Activated naive CD4-positive, alpha-beta T cell treated with anti-CD3 and anti-CD28 coated beads, Interleukin-2, amount 10 ng/mL, durations not matched to agents 7 days and 5 days (primary cell): ENCODE measurements at regions not wholly inside any gene's neighbourhood (a gene's known extent, or its start where the extent isn't known, plus 50 kb on each side); places are given as distances from the start of the nearest gene placed in this dataset.
"Not testable (repeated sequence)": the region's sequence is repeated elsewhere in the genome, so short reads cannot be mapped to it uniquely, and the experiment has no call there.

Source experiments
- CTCF ChIA-PET: fragments of 350-600 bp; sonication (Branson Sonifier 250); formaldehyde crosslinking; loops from one replicate; lab custom pipeline; 2021; ENCODE audit warnings: antibody characterized with exemption; lab: Charles Lee
- DNase-seq: peaks from one replicate; pipeline ENCODE4 v3.0.0-alpha.2; 2020
- H3K27ac Mint-ChIP-seq: one replicate; pipeline ENCODE4 v1.8.0; 2021; ENCODE audit warnings: mild to moderate bottlenecking, moderate library complexity, mixed read lengths
- H3K27me3 Mint-ChIP-seq: one replicate; pipeline ENCODE4 v1.8.0; 2021; ENCODE audit warnings: mild to moderate bottlenecking, mixed read lengths
- H3K36me3 Mint-ChIP-seq: one replicate; pipeline ENCODE4 v1.8.0; 2021; ENCODE audit warnings: mixed read lengths
- H3K4me1 Mint-ChIP-seq: one replicate; pipeline ENCODE4 v1.8.0; 2021; ENCODE audit warnings: mixed read lengths
- H3K4me3 Mint-ChIP-seq: one replicate; pipeline ENCODE4 v1.8.0; 2021; ENCODE audit warnings: mild to moderate bottlenecking, moderate library complexity, mixed read lengths
- H3K9me3 Mint-ChIP-seq: one replicate; pipeline ENCODE4 v1.8.0; 2021; ENCODE audit warnings: mixed read lengths

GRCh38 chr18:78271790-78272189 lies 707.8 kb upstream of the SALL3 start:
- CTCF ChIA-PET: no interaction called here
- DNase-seq: no peak
- Mint-ChIP-seq H3K27ac (no peak overlapping the region), H3K27me3 (no peaks in the 10 kb centered on the region), H3K4me1 (no peaks in the 10 kb centered on the region), H3K4me3 (no peak overlapping the region), H3K9me3 (peaks cover 18% of the 10 kb centered on the region), H3K36me3 (no peaks in the 10 kb centered on the region)

DNA sequence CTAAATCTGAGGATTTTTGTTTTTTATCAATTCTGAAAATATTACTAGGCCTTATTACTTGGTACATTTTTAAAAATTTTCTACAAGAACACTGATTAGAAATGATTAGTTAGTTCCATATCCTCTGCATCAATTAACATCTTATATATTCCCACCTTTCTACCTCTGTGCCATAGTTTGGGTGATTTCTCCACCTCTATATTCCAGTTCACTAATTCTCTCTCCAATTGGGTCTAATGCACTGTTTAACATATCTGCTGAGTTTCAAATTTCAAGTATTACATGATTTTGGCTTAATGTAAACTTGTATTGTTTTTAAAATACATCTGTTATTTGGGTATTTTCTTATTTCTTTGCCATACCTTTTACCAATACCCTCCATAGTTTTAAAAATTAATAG lies 705.7 kb upstream of the SALL3 start:
- H3K4me3 Mint-ChIP-seq: no peak overlapping the region
- H3K4me1 Mint-ChIP-seq: no peaks in the 10 kb centered on the region
- no peaks in the 10 kb centered on the region for H3K36me3 Mint-ChIP-seq
- no peak for DNase-seq
- CTCF ChIA-PET: no interaction called here
- H3K27me3 Mint-ChIP-seq: no peaks in the 10 kb centered on the region
- peaks cover 12% of the 10 kb centered on the region for H3K9me3 Mint-ChIP-seq
- H3K27ac Mint-ChIP-seq: no peak overlapping the region

GRCh38 chr18:78283425-78283824 lies 696.2 kb upstream of the SALL3 start:
- H3K4me3 Mint-ChIP-seq, H3K27me3 Mint-ChIP-seq, DNase-seq, H3K36me3 Mint-ChIP-seq, CTCF ChIA-PET, H3K9me3 Mint-ChIP-seq, H3K27ac Mint-ChIP-seq, H3K4me1 Mint-ChIP-seq: not testable (repeated sequence)

DNA sequence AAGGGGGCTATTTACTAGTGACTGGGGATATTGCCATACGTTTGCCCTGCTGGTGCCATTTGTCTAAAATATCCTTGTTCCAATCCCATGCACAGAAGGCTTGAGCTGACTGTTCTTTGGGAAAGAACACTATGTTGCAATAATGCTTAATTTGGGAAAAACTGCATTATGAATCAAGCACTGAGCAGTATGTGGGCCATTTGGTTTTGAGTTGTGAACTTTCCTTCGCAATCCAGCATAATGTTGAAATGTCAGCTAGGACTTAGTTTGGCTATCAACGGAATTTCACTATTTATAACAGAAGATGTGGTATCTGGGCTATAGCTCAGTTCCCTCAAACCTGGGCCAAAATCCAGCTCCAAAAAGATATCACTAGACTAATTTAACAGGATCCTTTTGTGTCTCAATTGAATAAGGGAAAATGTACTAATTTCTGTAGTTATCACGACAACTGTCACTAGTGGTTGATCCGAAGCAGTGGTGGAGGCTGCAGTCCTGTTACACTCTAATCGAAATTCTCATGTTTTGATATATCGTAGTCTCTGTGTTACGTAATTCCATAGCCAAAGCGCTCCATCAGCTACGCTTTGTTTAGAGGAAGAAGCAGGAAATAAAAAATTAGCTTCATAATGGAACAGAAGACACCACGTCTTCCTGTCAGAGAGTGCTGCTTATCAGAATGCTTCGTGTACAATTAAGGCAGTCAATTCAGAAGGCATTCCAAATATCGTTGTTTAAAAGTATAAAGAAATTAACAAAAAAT lies 686.8 kb upstream of the SALL3 start:
- Mint-ChIP-seq H3K27me3 (no peaks in the 10 kb centered on the region), H3K27ac (no peak overlapping the region), H3K4me3 (no peak overlapping the region), H3K4me1 (no peaks in the 10 kb centered on the region), H3K9me3 (peaks cover 9% of the 10 kb centered on the region), H3K36me3 (no peaks in the 10 kb centered on the region)
- CTCF ChIA-PET: no interaction called here
- DNase-seq: no peak

GRCh38 chr18:78293540-78293939 lies 686.1 kb upstream of the SALL3 start:
- no peak for DNase-seq
- CTCF ChIA-PET: no interaction called here
- Mint-ChIP-seq H3K9me3 (peaks cover 9% of the 10 kb centered on the region), H3K4me3 (no peak overlapping the region), H3K4me1 (no peaks in the 10 kb centered on the region), H3K36me3 (no peaks in the 10 kb centered on the region), H3K27me3 (no peaks in the 10 kb centered on the region), H3K27ac (no peak overlapping the region)

DNA sequence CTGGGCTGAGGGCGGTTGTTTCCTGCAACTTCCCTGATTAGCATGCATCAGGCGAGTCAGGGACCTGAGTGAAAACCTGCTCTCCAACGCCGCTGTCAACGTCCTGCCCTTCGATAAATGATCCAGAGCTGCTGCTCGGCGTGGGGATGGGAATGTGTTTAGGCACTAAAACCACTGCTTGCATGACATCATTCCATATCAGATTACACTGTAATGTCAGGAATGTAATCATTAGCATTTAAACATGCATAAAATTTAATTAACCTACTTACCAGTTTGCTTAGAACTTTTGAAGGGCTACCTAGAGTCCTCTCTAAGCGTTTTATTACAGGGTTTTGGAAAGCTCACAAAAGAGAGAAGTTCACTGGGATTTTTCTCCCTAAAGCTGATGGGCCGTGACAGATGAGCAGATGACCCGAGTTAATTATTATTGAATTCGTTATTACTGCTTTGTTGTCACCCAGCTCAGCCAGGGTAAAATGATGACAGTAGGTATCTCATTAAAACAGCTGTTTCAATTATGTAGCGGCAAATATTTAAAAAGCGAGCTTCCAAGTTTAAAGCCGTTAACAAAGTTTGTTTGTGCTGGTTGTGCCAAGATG lies 685.6 kb upstream of the SALL3 start:
- H3K27me3 Mint-ChIP-seq: no peaks in the 10 kb centered on the region
- CTCF ChIA-PET: no interaction called here
- no peaks in the 10 kb centered on the region for H3K4me1 Mint-ChIP-seq
- peaks cover 9% of the 10 kb centered on the region for H3K9me3 Mint-ChIP-seq
- no peak for DNase-seq
- H3K4me3 Mint-ChIP-seq: no peak overlapping the region
- H3K27ac Mint-ChIP-seq: no peak overlapping the region
- H3K36me3 Mint-ChIP-seq: no peaks in the 10 kb centered on the region

- Mint-ChIP-seq H3K36me3 (no peaks in the 10 kb centered on the region), H3K9me3 (peaks cover 9% of the 10 kb centered on the region)
Observed at GRCh38 chr18:78295262-78295661, 684.4 kb upstream of the SALL3 start.

DNA sequence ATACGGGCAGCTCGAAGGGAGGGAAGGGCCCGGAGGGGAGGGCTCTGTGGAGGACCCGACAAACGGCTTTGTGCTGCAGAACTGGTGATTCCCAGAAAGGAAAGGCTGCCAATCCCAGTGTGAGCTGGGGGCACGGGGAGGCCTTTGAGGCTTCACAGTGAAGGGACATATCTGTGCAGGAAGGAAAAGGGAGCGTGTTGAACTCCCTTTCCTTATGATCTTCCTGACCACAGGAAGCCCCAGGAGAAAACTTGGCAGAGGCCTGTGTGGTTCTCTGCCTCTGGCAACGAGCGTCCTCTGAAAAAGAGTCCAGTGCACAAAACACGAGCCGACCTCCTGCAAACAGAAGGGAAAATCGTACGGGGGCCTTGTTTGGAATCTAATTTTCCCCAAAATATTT lies 683.5 kb upstream of the SALL3 start:
- H3K4me1 Mint-ChIP-seq: no peaks in the 10 kb centered on the region

More at GRCh38 chr18:78295262-78295661, 684.4 kb upstream of the SALL3 start:
- no peak overlapping the region for H3K27ac Mint-ChIP-seq
- DNase-seq: no peak
- H3K4me1 Mint-ChIP-seq: no peaks in the 10 kb centered on the region
- CTCF ChIA-PET: no interaction called here
- no peak overlapping the region for H3K4me3 Mint-ChIP-seq
- no peaks in the 10 kb centered on the region for H3K27me3 Mint-ChIP-seq

DNA sequence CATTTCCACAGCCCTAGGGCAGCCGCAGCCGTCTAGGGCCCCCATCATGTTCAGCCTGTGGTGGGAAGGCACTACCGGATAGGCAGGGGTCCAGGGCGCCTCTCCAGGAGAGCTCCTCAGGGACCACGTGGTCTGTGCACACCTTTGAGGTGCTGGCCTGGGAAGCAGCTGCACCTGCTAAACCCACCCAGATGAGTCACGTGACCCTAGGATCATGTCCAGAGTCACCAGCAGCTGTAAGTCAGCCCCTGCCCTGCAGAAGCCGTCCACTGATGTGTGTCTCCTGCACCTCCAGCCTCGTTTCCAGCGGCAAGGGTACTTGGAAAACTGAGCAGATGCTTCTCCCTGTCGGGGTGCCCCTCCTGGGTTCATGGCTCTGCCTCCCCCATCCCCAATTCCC lies 682.6 kb upstream of the SALL3 start:
- CTCF ChIA-PET: no interaction called here
- no peaks in the 10 kb centered on the region for H3K27me3 Mint-ChIP-seq
- no peak overlapping the region for H3K4me3 Mint-ChIP-seq
- H3K9me3 Mint-ChIP-seq: peaks cover 6% of the 10 kb centered on the region
- H3K36me3 Mint-ChIP-seq: no peaks in the 10 kb centered on the region
- H3K27ac Mint-ChIP-seq: no peak overlapping the region
- no peaks in the 10 kb centered on the region for H3K4me1 Mint-ChIP-seq
- DNase-seq: no peak

More for the DNA sequence above, 683.5 kb upstream of the SALL3 start:
- H3K36me3 Mint-ChIP-seq: no peaks in the 10 kb centered on the region
- H3K27ac Mint-ChIP-seq: no peak overlapping the region
- H3K4me3 Mint-ChIP-seq: no peak overlapping the region
- DNase-seq: no peak
- no peaks in the 10 kb centered on the region for H3K27me3 Mint-ChIP-seq
- peaks cover 6% of the 10 kb centered on the region for H3K9me3 Mint-ChIP-seq
- CTCF ChIA-PET: no interaction called here

DNA sequence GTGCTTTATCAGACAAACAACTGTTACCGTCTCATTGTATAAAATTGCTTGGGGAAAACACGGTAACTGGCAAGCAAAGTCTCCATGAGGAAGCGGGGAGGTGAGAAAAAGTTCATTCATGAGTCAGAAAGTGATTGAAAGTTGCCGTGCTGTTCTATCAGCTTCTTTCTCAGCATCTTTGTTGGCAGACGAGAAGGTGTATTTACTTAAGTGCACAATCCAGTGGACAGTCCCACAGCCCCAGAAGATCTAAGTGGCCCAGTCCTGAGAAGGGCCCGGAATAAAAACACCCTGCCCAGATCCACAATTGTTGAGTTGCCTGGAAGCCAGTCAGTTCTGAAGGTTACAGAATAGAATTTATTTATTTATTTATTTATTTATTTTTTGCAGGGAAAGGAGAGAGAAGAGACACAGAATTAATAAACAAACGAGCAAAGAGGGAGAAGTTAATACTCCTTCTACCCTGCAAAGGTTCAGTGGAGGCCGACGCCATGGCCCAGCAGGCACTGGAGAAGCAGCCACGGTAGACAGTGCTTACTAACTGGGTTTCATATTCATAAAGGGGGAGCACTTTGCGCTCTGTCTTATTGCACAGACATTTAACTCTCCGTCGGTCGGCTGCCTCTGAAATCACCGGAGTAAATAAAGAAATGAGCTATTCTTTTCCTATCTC lies 676.0 kb upstream of the SALL3 start:
- H3K9me3 Mint-ChIP-seq: peaks cover 2% of the 10 kb centered on the region
- no peak for DNase-seq
- no peak overlapping the region for H3K27ac Mint-ChIP-seq
- H3K36me3 Mint-ChIP-seq: no peaks in the 10 kb centered on the region
- no peaks in the 10 kb centered on the region for H3K4me1 Mint-ChIP-seq
- no peaks in the 10 kb centered on the region for H3K27me3 Mint-ChIP-seq
- H3K4me3 Mint-ChIP-seq: no peak overlapping the region
- CTCF ChIA-PET: no interaction called here

GRCh38 chr18:78304192-78305164 lies 675.1 kb upstream of the SALL3 start:
- H3K36me3 Mint-ChIP-seq: no peaks in the 10 kb centered on the region
- no peak overlapping the region for H3K27ac Mint-ChIP-seq

GRCh38 chr18:78305789-78306188 lies 673.8 kb upstream of the SALL3 start:
- H3K4me1 Mint-ChIP-seq: no peaks in the 10 kb centered on the region
- peaks cover 2% of the 10 kb centered on the region for H3K9me3 Mint-ChIP-seq
- H3K27ac Mint-ChIP-seq: peak overlapping the region; percentile 33
- H3K27me3 Mint-ChIP-seq: no peaks in the 10 kb centered on the region
- CTCF ChIA-PET: interaction anchor here (1.1 kb wide), 1 partner anchor 14 kb away, joined by 3 read pairs; no protein-coding TSS in a partner anchor
- H3K4me3 Mint-ChIP-seq: no peak overlapping the region
- no peak for DNase-seq
- H3K36me3 Mint-ChIP-seq: no peaks in the 10 kb centered on the region

More at GRCh38 chr18:78304192-78305164, 675.1 kb upstream of the SALL3 start:
- CTCF ChIA-PET: no interaction called here
- Mint-ChIP-seq H3K9me3 (peaks cover 2% of the 10 kb centered on the region), H3K4me3 (no peak overlapping the region), H3K4me1 (no peaks in the 10 kb centered on the region), H3K27me3 (no peaks in the 10 kb centered on the region)
- no peak for DNase-seq

DNA sequence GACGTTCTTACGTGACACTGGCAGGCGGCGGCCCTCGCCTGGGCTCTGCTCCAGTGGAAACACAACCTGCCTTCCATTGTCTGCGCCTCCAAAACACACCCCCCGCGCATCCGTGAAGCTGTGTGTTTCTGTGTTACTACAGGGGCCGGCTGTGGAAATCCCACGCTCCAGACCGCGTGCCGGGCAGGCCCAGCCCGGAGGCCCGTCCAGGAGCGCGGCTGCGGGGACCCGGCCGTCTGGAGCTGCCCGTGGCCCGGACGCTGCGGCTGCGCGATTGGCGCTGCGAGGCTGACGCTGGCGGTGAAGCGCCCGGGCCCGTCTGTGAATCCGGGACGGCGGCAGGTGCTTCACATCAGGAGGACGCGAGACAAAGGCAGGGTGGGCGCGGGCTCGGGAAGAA lies 670.3 kb upstream of the SALL3 start:
- Mint-ChIP-seq H3K27me3 (no peaks in the 10 kb centered on the region), H3K9me3 (peaks cover 13% of the 10 kb centered on the region), H3K27ac (no peak overlapping the region), H3K36me3 (no peaks in the 10 kb centered on the region), H3K4me1 (no peaks in the 10 kb centered on the region), H3K4me3 (no peak overlapping the region)
- CTCF ChIA-PET: no interaction called here
- no peak for DNase-seq

DNA sequence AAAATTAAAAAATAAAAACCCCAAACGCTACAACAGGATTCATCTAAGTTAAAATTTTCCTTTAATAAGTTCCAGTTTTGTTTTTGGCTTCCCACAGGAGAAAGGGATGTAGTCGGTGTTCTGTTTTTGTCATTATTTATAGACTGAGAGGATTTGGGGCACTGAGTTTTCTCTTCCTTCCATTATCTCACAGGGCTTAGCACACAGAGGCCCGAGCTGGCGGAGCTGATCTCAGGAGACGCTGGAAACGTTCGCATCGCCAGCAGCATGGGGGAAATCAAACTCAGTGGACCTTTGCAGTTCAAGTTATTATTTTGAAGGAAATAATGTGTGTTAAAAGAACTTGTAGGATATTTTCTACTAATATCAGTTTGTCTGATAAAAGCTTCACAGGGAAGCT lies 669.7 kb upstream of the SALL3 start:
- CTCF ChIA-PET: no interaction called here

More for the DNA sequence above, 669.7 kb upstream of the SALL3 start:
- peaks cover 13% of the 10 kb centered on the region for H3K9me3 Mint-ChIP-seq
- no peaks in the 10 kb centered on the region for H3K4me1 Mint-ChIP-seq
- H3K27ac Mint-ChIP-seq: no peak overlapping the region
- no peak for DNase-seq
- H3K27me3 Mint-ChIP-seq: no peaks in the 10 kb centered on the region
- no peak overlapping the region for H3K4me3 Mint-ChIP-seq
- H3K36me3 Mint-ChIP-seq: no peaks in the 10 kb centered on the region
